GM18505 (cell line): ENCODE measurements at regions not wholly inside any gene's neighbourhood (a gene's known extent, or its start where the extent isn't known, plus 50 kb on each side); places are given as distances from the start of the nearest gene placed in this dataset.

Experiments used
- ATAC-seq: cut with Tn5 transposase; IDR thresholded peaks from one replicate; pipeline ENCODE4 v1.9.1; 2021; ENCODE audit not compliant: unreplicated experiment
- POLR2A ChIP-seq: IDR thresholded peaks from 4 replicates; pipeline ENCODE4 v1.6.1; 2011; ENCODE audit warnings: borderline replicate concordance; ENCODE audit not compliant: insufficient read depth, insufficient read length; ENCODE audit errors: extremely low read depth

- no peak for TF ChIP-seq POLR2A
- ATAC-seq = no peak
Measured at GRCh38 chr9:117488659-117489058, 73.8 kb upstream of the ASTN2 start.

DNA sequence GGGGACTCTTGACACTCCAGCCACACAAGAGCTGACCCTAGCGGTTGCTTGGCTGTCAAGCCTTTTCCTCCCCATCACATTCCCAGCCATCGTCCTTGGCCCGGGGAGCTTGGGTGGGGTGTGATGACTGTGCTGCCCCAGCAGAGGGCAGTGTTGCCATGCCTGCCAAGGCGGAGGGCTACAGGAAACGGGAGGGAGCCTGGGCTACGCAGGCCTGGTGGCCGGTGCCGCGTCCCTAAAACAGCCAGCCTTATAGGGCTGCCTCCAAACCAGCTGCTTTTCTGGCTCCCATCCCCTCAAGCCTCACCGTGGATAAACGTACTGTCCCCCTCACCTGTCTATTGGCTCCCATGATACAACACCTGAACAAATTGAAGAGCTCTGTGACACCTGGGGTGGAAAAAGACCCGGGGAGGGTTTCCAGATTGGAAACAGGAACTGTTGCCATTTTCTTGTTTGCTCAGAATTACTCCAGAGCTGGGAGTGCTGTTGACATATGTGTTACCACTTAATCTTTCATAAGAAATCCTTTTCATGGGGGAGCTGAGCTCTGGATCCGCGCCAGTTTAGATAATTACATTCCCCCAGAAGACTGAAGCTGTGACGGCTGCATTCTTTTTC lies 72.8 kb upstream of the ASTN2 start:
- TF ChIP-seq POLR2A = no peak
- ATAC-seq = peak; percentile 99

DNA sequence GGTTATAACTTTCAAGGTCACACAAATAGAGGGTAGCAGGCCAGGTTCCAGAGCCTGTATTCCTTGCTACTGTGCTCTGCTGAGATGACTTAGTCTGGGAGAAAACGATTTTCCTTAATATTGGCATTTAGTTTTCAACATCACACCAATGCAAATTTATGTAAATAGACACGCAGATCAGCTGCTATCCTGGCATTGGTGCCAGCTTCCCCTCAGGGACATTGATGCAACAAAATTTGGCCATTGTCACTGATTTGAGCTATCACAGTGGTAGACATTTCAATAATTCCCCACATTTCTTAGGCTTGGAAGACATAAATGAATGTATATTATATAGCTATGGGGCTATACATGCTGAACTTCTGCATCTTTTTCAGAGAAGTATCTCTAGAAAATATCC lies 71.6 kb upstream of the ASTN2 start:
- ATAC-seq = no peak
- no peak for TF ChIP-seq POLR2A

- TF ChIP-seq POLR2A = no peak
- ATAC-seq = no peak
Measured at GRCh38 chr9:117485176-117485575, 70.3 kb upstream of the ASTN2 start.

DNA sequence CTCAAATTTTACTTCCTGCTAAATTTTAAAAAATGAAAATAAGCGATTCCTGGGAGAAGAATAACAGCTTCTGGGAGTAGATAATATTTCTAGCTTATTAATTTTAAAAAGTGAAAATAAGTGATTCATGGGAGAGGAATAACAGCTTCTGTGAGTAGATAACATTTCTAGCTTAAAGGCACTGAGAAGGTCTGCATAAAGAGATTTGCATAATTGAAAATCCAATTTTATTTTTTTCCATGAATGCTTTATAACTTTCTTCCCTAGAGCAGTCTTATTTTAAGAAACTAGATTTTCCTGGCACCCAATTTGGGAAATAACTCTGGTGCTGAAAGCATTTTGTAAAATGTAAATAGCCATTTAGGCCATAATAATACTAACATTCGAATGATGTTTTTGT lies 65.9 kb upstream of the ASTN2 start:
- TF ChIP-seq POLR2A = no peak

DNA sequence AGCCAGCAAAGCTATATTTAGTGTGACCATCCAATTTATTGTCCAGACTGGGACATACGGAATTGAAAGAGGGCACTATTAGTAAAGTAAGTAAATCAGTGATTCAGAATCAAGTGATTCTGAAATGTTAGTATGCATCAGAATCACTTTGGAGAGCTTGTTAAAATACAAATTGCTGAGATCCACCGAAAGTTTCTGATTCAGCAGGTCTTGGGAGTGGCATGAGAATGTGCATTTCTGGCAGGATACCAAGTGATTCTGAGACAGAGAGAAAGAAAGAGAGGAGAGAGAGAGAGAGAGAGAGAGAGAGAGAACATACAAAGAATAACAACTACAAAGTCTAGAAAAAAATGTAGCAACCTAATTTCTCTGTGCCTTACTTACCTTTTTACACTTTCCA lies 65.4 kb upstream of the ASTN2 start:
- no peak for TF ChIP-seq POLR2A
- ATAC-seq = no peak

More for the DNA sequence above, 65.9 kb upstream of the ASTN2 start:
- ATAC-seq = no peak

- no peak for TF ChIP-seq POLR2A
- ATAC-seq = no peak
Measured at GRCh38 chr9:117473293-117473692, 58.4 kb upstream of the ASTN2 start.

DNA sequence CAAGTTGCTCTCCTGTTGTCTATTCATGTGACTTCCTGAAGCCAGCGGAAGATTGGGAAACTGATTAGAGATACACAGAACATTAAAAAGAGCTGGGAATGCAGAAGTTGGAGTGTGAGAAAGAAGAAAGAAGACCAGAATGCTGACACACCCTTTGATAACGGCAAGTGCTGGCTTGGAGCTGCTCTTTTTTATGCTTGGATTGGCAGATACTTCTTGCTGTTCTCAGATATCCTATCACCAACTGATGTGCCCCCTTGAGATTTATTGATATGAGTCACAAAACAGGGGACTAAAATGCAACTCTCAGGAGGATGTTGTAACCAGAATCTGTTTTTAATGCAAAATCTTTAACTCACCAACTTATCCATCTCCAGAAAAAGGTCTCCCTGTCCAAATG lies 56.0 kb upstream of the ASTN2 start:
- ATAC-seq = no peak
- no peak for TF ChIP-seq POLR2A

GRCh38 chr9:117470455-117470854 lies 55.6 kb upstream of the ASTN2 start:
- no peak for ATAC-seq
- TF ChIP-seq POLR2A = no peak

GRCh38 chr9:117466111-117466510 lies 51.3 kb upstream of the ASTN2 start:
- no peak for TF ChIP-seq POLR2A

GRCh38 chr9:117465706-117466105 lies 50.8 kb upstream of the ASTN2 start:
- TF ChIP-seq POLR2A = no peak
- ATAC-seq = no peak

More at GRCh38 chr9:117466111-117466510, 51.3 kb upstream of the ASTN2 start:
- no peak for ATAC-seq

DNA sequence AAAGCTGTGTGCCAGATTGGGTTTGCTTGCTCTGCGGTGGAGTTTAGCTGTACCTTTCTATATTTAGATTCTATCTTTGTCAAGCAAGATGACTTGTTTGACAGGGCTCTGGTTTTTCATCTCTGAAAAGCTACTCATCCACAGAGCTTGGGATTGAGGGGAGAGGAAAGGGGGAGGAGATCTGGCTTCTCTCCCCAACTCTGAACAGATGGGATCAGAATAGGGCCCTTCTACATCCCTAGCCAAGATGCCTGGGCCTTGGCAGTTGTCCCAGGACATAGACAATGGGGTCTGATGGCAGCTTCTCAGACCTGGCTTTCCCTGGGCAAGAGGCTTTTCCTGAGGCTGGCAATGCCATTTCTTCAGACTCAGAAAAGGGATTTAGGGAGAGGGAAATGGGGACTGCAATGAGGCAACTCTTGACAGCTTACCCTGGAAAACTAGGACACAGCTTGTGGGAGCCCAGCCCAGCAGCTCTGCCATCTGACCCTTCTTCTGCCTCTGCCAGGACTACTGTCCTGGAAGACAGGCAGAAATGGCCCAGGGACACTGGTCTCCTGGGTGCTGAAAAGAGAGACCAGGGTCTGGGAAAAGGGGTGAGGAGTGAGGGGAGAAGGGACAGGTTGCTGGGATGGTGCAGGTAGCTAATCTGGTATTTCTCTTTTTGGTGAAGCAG lies 50.2 kb upstream of the ASTN2 start:
- TF ChIP-seq POLR2A = no peak
- no peak for ATAC-seq
